ENCODE measurements at regions not wholly inside any gene's neighbourhood (a gene's known extent, or its start where the extent isn't known, plus 50 kb on each side); places are given as distances from the start of the nearest gene placed in this dataset.

- no peak for DNase-seq
Measured at GRCh38 chr1:214209260-214209808, 71.6 kb upstream of the SMYD2 start.

GRCh38 chr1:214213136-214213535 lies 67.8 kb upstream of the SMYD2 start:
- DNase-seq, result no peak

- no peak for DNase-seq
Measured at GRCh38 chr1:214214851-214215250, 66.1 kb upstream of the SMYD2 start.

- no peak for DNase-seq
Measured at GRCh38 chr1:214215583-214215982, 65.4 kb upstream of the SMYD2 start.

- DNase-seq, result no peak
Measured at GRCh38 chr1:214216021-214216420, 64.9 kb upstream of the SMYD2 start.

GRCh38 chr1:214216779-214217178 lies 64.2 kb upstream of the SMYD2 start:
- peak; percentile 76 for DNase-seq

GRCh38 chr1:214219902-214220301 lies 61.1 kb upstream of the SMYD2 start:
- no peak for DNase-seq

- DNase-seq, result no peak
Measured at GRCh38 chr1:214220891-214221290, 60.1 kb upstream of the SMYD2 start.

GRCh38 chr1:214224611-214225354 lies 56.2 kb upstream of the SMYD2 start:
- peak; percentile 64 for DNase-seq

GRCh38 chr1:214228976-214229375 lies 52.0 kb upstream of the SMYD2 start:
- DNase-seq, result no peak

- no peak for DNase-seq
Measured at GRCh38 chr1:214229736-214230135, 51.2 kb upstream of the SMYD2 start.

Data from islet precursor cell (in vitro differentiated cells).